ENCODE measurements at regions not wholly inside any gene's neighbourhood (a gene's known extent, or its start where the extent isn't known, plus 50 kb on each side); places are given as distances from the start of the nearest gene placed in this dataset.

GRCh38 chr9:134972140-134972539 lies 54.4 kb upstream of the FCN1 start:
- TF ChIP-seq FOXK2 (IDR thresholded peaks at IDR 0.05) (no peak), ARNT (IDR thresholded peaks at IDR 0.05) (no peak)

All from HEK293T (cell line).